ENCODE measurements at regions not wholly inside any gene's neighbourhood (a gene's known extent, or its start where the extent isn't known, plus 50 kb on each side); places are given as distances from the start of the nearest gene placed in this dataset.

DNA sequence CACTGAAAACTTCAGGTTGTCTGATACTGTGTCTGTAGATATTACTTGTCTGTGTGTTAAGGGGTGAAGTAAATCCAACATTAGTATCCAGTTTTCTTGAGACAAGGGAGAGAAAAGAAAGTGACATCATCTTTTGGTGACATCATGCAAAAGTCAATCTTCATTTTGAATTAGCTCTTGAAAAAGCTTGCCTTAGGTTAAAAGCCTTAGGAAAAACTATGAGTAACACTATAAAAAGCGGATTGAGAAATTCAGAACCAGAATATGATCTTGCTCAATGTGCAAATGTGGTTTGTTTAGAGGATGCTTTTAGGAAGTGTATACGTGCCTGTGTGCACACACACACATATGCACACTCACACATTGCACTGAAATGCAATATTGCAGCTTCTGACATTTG, 345.8 kb upstream of the CASK start:
- H3K36me3 ChIP-seq (ENCODE audit: insufficient read depth, low read length), result no peaks in the 10 kb centered on the region
- no peaks in the 10 kb centered on the region for H3K27me3 ChIP-seq (ENCODE audit: insufficient read depth, low read length, poor library complexity, severe bottlenecking)
- no peak overlapping the region for H3K9ac ChIP-seq (ENCODE audit: low read depth, low read length, poor library complexity, severe bottlenecking)
- no peak overlapping the region for H2AFZ ChIP-seq (ENCODE audit: low read length)
- TF ChIP-seq EZH2phosphoT487 (IDR thresholded peaks at IDR 0.05; ENCODE audit: borderline replicate concordance), result no peak
- TF ChIP-seq, protein P1, sequence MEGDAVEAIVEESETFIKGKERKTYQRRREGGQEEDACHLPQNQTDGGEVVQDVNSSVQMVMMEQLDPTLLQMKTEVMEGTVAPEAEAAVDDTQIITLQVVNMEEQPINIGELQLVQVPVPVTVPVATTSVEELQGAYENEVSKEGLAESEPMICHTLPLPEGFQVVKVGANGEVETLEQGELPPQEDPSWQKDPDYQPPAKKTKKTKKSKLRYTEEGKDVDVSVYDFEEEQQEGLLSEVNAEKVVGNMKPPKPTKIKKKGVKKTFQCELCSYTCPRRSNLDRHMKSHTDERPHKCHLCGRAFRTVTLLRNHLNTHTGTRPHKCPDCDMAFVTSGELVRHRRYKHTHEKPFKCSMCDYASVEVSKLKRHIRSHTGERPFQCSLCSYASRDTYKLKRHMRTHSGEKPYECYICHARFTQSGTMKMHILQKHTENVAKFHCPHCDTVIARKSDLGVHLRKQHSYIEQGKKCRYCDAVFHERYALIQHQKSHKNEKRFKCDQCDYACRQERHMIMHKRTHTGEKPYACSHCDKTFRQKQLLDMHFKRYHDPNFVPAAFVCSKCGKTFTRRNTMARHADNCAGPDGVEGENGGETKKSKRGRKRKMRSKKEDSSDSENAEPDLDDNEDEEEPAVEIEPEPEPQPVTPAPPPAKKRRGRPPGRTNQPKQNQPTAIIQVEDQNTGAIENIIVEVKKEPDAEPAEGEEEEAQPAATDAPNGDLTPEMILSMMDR (conservative IDR thresholded peaks at IDR 0.05; ENCODE audit: low read length), result no peak
- H3F3A ChIP-seq (ENCODE audit: low read depth), result no peaks in the 10 kb centered on the region
- H3K9me3 ChIP-seq (ENCODE audit: insufficient read depth, low read depth, low read length), result no peaks in the 10 kb centered on the region
- H3K79me2 ChIP-seq (ENCODE audit: insufficient read depth, low read length), result no peaks in the 10 kb centered on the region
- H3K9me2 ChIP-seq (replicated peaks; ENCODE audit: low read depth, low read length), result no peaks in the 10 kb centered on the region
- no peak overlapping the region for H3K4me2 ChIP-seq (ENCODE audit: low read depth, low read length, poor library complexity, severe bottlenecking)
- H4K20me1 ChIP-seq (ENCODE audit: insufficient read depth, low read length, poor library complexity, severe bottlenecking), result no peaks in the 10 kb centered on the region
- no peak overlapping the region for H3K4me3 ChIP-seq (ENCODE audit: low read length, poor library complexity, severe bottlenecking)
- H3K4me1 ChIP-seq (ENCODE audit: insufficient read depth, low read length, poor library complexity, severe bottlenecking), result no peaks in the 10 kb centered on the region

DNA sequence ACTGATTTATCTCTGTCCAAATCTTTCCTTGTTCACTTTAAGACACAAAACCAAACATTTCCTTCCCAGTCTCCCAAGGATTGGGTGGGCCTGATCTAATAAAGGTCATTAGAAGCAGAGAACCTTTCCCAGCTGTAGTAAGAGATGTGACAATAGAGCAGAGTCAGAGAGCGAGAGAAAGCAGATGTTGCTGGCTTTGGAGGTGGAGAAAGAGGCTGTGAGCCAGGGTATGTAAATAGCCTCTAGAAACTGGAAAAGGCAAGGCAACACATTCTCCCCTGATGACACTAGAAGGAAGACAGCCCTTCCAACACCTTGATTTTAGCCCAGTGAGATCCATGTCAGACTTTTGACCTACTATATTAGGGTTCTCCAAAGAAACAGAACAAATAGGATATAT, 337.5 kb upstream of the CASK start:
- Histone ChIP-seq H3K4me3 (ENCODE audit: low read length, poor library complexity, severe bottlenecking) (no peak overlapping the region), H3K9ac (ENCODE audit: low read depth, low read length, poor library complexity, severe bottlenecking) (no peak overlapping the region), H3F3A (ENCODE audit: low read depth) (no peaks in the 10 kb centered on the region), H3K9me3 (ENCODE audit: insufficient read depth, low read depth, low read length) (no peaks in the 10 kb centered on the region), H3K4me1 (ENCODE audit: insufficient read depth, low read length, poor library complexity, severe bottlenecking) (no peaks in the 10 kb centered on the region), H3K27me3 (ENCODE audit: insufficient read depth, low read length, poor library complexity, severe bottlenecking) (no peaks in the 10 kb centered on the region), H3K9me2 (replicated peaks; ENCODE audit: low read depth, low read length) (no peaks in the 10 kb centered on the region), H2AFZ (ENCODE audit: low read length) (no peak overlapping the region), H3K36me3 (ENCODE audit: insufficient read depth, low read length) (no peaks in the 10 kb centered on the region), H3K4me2 (ENCODE audit: low read depth, low read length, poor library complexity, severe bottlenecking) (no peak overlapping the region), H4K20me1 (ENCODE audit: insufficient read depth, low read length, poor library complexity, severe bottlenecking) (no peaks in the 10 kb centered on the region), H3K79me2 (ENCODE audit: insufficient read depth, low read length) (no peaks in the 10 kb centered on the region)
- no peak for TF ChIP-seq EZH2phosphoT487 (IDR thresholded peaks at IDR 0.05; ENCODE audit: borderline replicate concordance)
- TF ChIP-seq, protein P1 (conservative IDR thresholded peaks at IDR 0.05; ENCODE audit: low read length), result no peak

DNA sequence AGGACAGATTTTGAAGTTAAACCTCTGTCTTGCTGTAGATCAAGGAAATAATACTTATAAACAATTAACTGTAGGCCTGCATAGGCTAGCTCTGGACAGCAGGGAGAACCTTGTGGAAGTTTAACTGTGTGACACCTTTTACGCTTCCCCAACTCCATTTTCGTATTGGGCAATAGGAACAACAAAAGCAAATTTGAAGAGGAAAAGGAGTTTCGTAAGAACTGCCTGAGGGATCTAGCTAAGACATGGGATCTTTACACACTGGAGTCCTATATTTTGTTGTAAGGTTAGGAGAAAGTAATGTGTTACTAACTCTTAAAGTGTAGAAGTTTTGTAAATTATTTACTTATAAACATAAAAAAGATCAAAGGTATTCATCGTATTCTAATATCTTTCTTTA, 324.9 kb upstream of the CASK start:
- Histone ChIP-seq H3K4me3 (ENCODE audit: low read length, poor library complexity, severe bottlenecking) (no peak overlapping the region), H3K4me2 (ENCODE audit: low read depth, low read length, poor library complexity, severe bottlenecking) (no peak overlapping the region), H2AFZ (ENCODE audit: low read length) (no peak overlapping the region), H3K36me3 (ENCODE audit: insufficient read depth, low read length) (no peaks in the 10 kb centered on the region), H3K9me3 (ENCODE audit: insufficient read depth, low read depth, low read length) (no peaks in the 10 kb centered on the region), H3K9me2 (replicated peaks; ENCODE audit: low read depth, low read length) (no peaks in the 10 kb centered on the region), H3K79me2 (ENCODE audit: insufficient read depth, low read length) (no peaks in the 10 kb centered on the region), H3K4me1 (ENCODE audit: insufficient read depth, low read length, poor library complexity, severe bottlenecking) (no peaks in the 10 kb centered on the region), H3K9ac (ENCODE audit: low read depth, low read length, poor library complexity, severe bottlenecking) (no peak overlapping the region), H3F3A (ENCODE audit: low read depth) (no peaks in the 10 kb centered on the region), H4K20me1 (ENCODE audit: insufficient read depth, low read length, poor library complexity, severe bottlenecking) (no peaks in the 10 kb centered on the region), H3K27me3 (ENCODE audit: insufficient read depth, low read length, poor library complexity, severe bottlenecking) (no peaks in the 10 kb centered on the region)
- TF ChIP-seq EZH2phosphoT487 (IDR thresholded peaks at IDR 0.05; ENCODE audit: borderline replicate concordance), result no peak
- TF ChIP-seq, protein P1 (conservative IDR thresholded peaks at IDR 0.05; ENCODE audit: low read length), result no peak

Measured in Loucy (cell line).